ENCODE measurements at regions not wholly inside any gene's neighbourhood (a gene's known extent, or its start where the extent isn't known, plus 50 kb on each side); places are given as distances from the start of the nearest gene placed in this dataset.

GRCh38 chr13:47190696-47191305 lies 293.9 kb upstream of the HTR2A start:
- H3K9me3 ChIP-seq (replicated peaks in 1 of 3), result no peaks in the 10 kb centered on the region
- TF ChIP-seq CTCF (IDR thresholded peaks at IDR 0.05) (no peak), POLR2A (IDR thresholded peaks at IDR 0.05) (no peak)
- no peak for DNase-seq
- WGBS, 4 donors, result 54 to 73% (median 65%) methylated on average over 6 of the region's 6 CpGs
- H3K27ac ChIP-seq, result no peak overlapping the region
- H3K36me3 ChIP-seq (replicated peaks in 1 of 2), result no peaks in the 10 kb centered on the region
- intact Hi-C loops (cut with DNase I), result no loop called here
- H3K4me3 ChIP-seq, result no peak overlapping the region
- no peaks in the 10 kb centered on the region for H3K27me3 ChIP-seq
- H3K4me1 ChIP-seq (replicated peaks in 1 of 2), result no peaks in the 10 kb centered on the region

GRCh38 chr13:47188802-47189201 lies 291.9 kb upstream of the HTR2A start:
- TF ChIP-seq CTCF (IDR thresholded peaks at IDR 0.05) (no peak), POLR2A (IDR thresholded peaks at IDR 0.05) (no peak)
- Histone ChIP-seq H3K9me3 (replicated peaks in 1 of 3) (no peaks in the 10 kb centered on the region), H3K36me3 (replicated peaks in 1 of 2) (no peaks in the 10 kb centered on the region), H3K27me3 (no peaks in the 10 kb centered on the region), H3K27ac (no peak overlapping the region), H3K4me1 (replicated peaks in 1 of 2) (no peaks in the 10 kb centered on the region), H3K4me3 (no peak overlapping the region)
- DNase-seq, result no peak
- 59 to 71% (median 70%) methylated on average over 3 of the region's 3 CpGs for WGBS, 4 donors
- intact Hi-C loops (cut with DNase I), result no loop called here

GRCh38 chr13:47186471-47186870 lies 289.6 kb upstream of the HTR2A start:
- no peak for TF ChIP-seq POLR2A (IDR thresholded peaks at IDR 0.05)
- no peak for TF ChIP-seq CTCF (IDR thresholded peaks at IDR 0.05)
- intact Hi-C loops (cut with DNase I), result no loop called here
- H3K36me3 ChIP-seq (replicated peaks in 1 of 2), result no peaks in the 10 kb centered on the region
- H3K4me1 ChIP-seq (replicated peaks in 1 of 2), result no peaks in the 10 kb centered on the region
- H3K27me3 ChIP-seq, result no peaks in the 10 kb centered on the region
- H3K27ac ChIP-seq, result no peak overlapping the region
- no peak overlapping the region for H3K4me3 ChIP-seq
- WGBS, 4 donors, result 55 to 87% (median 67%) methylated on average over 2 of the region's 2 CpGs
- DNase-seq, result no peak
- H3K9me3 ChIP-seq (replicated peaks in 1 of 3), result no peaks in the 10 kb centered on the region

DNA sequence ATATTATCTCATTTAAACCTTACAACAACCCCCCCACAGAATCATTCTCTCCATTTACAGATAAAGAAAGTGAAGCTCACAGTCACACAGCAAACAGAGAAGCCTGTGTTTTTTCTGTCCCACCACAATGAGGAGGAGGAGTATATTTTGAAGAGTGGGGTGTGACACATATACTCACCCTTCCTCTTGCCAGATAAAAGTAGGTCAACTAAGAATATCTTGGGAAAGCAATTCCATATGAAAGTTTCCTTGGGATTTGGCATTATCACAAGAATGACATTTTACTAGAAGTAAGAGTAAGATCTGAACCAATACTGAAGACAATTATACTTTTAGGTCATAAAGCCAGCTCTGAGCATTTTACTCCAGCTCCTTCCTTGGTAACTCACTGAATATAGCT lies 287.5 kb upstream of the HTR2A start:
- no peak for DNase-seq
- H3K36me3 ChIP-seq (replicated peaks in 1 of 2), result no peaks in the 10 kb centered on the region
- TF ChIP-seq POLR2A (IDR thresholded peaks at IDR 0.05), result no peak
- TF ChIP-seq CTCF (IDR thresholded peaks at IDR 0.05), result no peak
- no peak overlapping the region for H3K27ac ChIP-seq
- intact Hi-C loops (cut with DNase I), result no loop called here
- H3K4me1 ChIP-seq (replicated peaks in 1 of 2), result no peaks in the 10 kb centered on the region
- H3K9me3 ChIP-seq (replicated peaks in 1 of 3), result no peaks in the 10 kb centered on the region
- no peak overlapping the region for H3K4me3 ChIP-seq
- H3K27me3 ChIP-seq, result no peaks in the 10 kb centered on the region

Measured in adrenal gland (tissue), 9 donors.